Thyroid gland (tissue), 4 donors: ENCODE measurements at regions not wholly inside any gene's neighbourhood (a gene's known extent, or its start where the extent isn't known, plus 50 kb on each side); places are given as distances from the start of the nearest gene placed in this dataset.

Source experiments
- DNase-seq, 2 donors: peaks; one replicate each; pipeline ENCODE4 v3.0.0-alpha.2; 2019
- H3K27ac ChIP-seq, 3 donors: fragments of 200-600 bp; sonication (generic); 1 replicate in 2 of 3; 2 replicates in 1 of 3; pipeline ENCODE4 v1.5.1; 2016 to 2019; ENCODE audit warnings: mild to moderate bottlenecking in 1 of 3, moderate library complexity in 1 of 3
- H3K27me3 ChIP-seq: fragments of 200-600 bp; sonication (generic); one replicate; pipeline ENCODE4 v1.5.1; 2019
- H3K36me3 ChIP-seq, 2 donors: fragments of 200-600 bp; sonication (generic); one replicate each; pipeline ENCODE4 v1.5.1; 2016 to 2019
- H3K4me1 ChIP-seq, 2 donors: fragments of 200-600 bp; sonication (generic); one replicate each; pipeline ENCODE4 v1.5.1; 2017 to 2019
- H3K4me3 ChIP-seq, 3 donors: fragments of 200-600 bp; sonication (generic); replicated peaks in 1 of 3; 1 replicate in 2 of 3; 2 replicates in 1 of 3; pipeline ENCODE4 v1.5.1; 2016; ENCODE audit warnings: mild to moderate bottlenecking in 1 of 3
- H3K9me3 ChIP-seq: fragments of 200-600 bp; sonication (generic); one replicate; pipeline ENCODE4 v1.5.1; 2017
- CTCF ChIP-seq, 6 experiments: fragments of 200-600 bp in 3 of 6; fragments of 450-650 bp in 3 of 6; sonication (generic) in 3 of 6; IDR thresholded peaks; one replicate each; pipeline ENCODE4 v1.5.1; 2016 to 2019; ENCODE audit warnings: antibody characterized with exemption in 6 of 6, mild to moderate bottlenecking in 2 of 6, inconsistent platforms in 1 of 6, moderate library complexity in 1 of 6
- POLR2A ChIP-seq, 2 donors: fragments of 450-650 bp; IDR thresholded peaks; one replicate each; pipeline ENCODE4 v1.6.1; 2017; ENCODE audit warnings: antibody characterized with exemption in 2 of 2, mild to moderate bottlenecking in 2 of 2, moderate library complexity in 1 of 2
- WGBS, 2 donors: methylation state at CpG; one replicate each; pipeline ENCODE4 v1.1.5; 2017; 5-methylcytosine and 5-hydroxymethylcytosine counted together
- intact Hi-C: fragments of 100-400 bp; cut with DNase I; formaldehyde crosslinking; loops from one replicate; pipeline ENCODE4 v1.15.1; 2023

- no peaks in the 10 kb centered on the region for H3K4me1 ChIP-seq
- WGBS, 2 donors: 93 to 96% methylated on average over 4 of the region's 4 CpGs
- TF ChIP-seq CTCF (IDR thresholded peaks at IDR 0.05) (no peak), POLR2A (IDR thresholded peaks at IDR 0.05) (no peak)
- no peak for DNase-seq
- H3K27me3 ChIP-seq: no peaks in the 10 kb centered on the region
- intact Hi-C loops: no loop called here
- no peaks in the 10 kb centered on the region for H3K9me3 ChIP-seq
- H3K36me3 ChIP-seq: no peaks in the 10 kb centered on the region
- H3K27ac ChIP-seq: no peak overlapping the region
- no peak overlapping the region for H3K4me3 ChIP-seq
Observed at GRCh38 chr2:51657849-51658248, 625.9 kb upstream of the NRXN1 start.

GRCh38 chr2:51650769-51651168 lies 618.8 kb upstream of the NRXN1 start:
- H3K4me3 ChIP-seq: no peak overlapping the region
- no peaks in the 10 kb centered on the region for H3K9me3 ChIP-seq
- TF ChIP-seq CTCF (IDR thresholded peaks at IDR 0.05) (no peak), POLR2A (IDR thresholded peaks at IDR 0.05) (no peak)
- H3K27ac ChIP-seq: no peak overlapping the region
- H3K4me1 ChIP-seq: no peaks in the 10 kb centered on the region
- intact Hi-C loops: no loop called here
- no peaks in the 10 kb centered on the region for H3K36me3 ChIP-seq
- no peaks in the 10 kb centered on the region for H3K27me3 ChIP-seq
- DNase-seq: no peak

- WGBS, 2 donors: 88 to 90% methylated on average over 1 of the region's 1 CpG
- Histone ChIP-seq H3K36me3 (no peaks in the 10 kb centered on the region), H3K4me1 (no peaks in the 10 kb centered on the region), H3K27ac (no peak overlapping the region), H3K27me3 (no peaks in the 10 kb centered on the region), H3K4me3 (no peak overlapping the region), H3K9me3 (no peaks in the 10 kb centered on the region)
- intact Hi-C loops: no loop called here
- TF ChIP-seq POLR2A (IDR thresholded peaks at IDR 0.05) (no peak), CTCF (IDR thresholded peaks at IDR 0.05) (no peak)
- DNase-seq: no peak
Observed at GRCh38 chr2:51649366-51649765, 617.4 kb upstream of the NRXN1 start.

GRCh38 chr2:51638811-51639210 lies 606.9 kb upstream of the NRXN1 start:
- Histone ChIP-seq H3K27ac (no peak overlapping the region), H3K36me3 (no peaks in the 10 kb centered on the region), H3K9me3 (no peaks in the 10 kb centered on the region), H3K27me3 (no peaks in the 10 kb centered on the region), H3K4me1 (no peaks in the 10 kb centered on the region), H3K4me3 (no peak overlapping the region)
- no peak for DNase-seq
- WGBS, 2 donors: 63 to 68% methylated on average over 4 of the region's 4 CpGs
- intact Hi-C loops: no loop called here
- TF ChIP-seq POLR2A (IDR thresholded peaks at IDR 0.05): no peak
- no peak for TF ChIP-seq CTCF (IDR thresholded peaks at IDR 0.05)

- intact Hi-C loops: no loop called here
- no peaks in the 10 kb centered on the region for H3K27me3 ChIP-seq
- H3K4me3 ChIP-seq: no peak overlapping the region
- no peaks in the 10 kb centered on the region for H3K9me3 ChIP-seq
- H3K36me3 ChIP-seq: no peaks in the 10 kb centered on the region
- TF ChIP-seq CTCF (IDR thresholded peaks at IDR 0.05) (no peak), POLR2A (IDR thresholded peaks at IDR 0.05) (no peak)
- H3K4me1 ChIP-seq: no peaks in the 10 kb centered on the region
- no peak for DNase-seq
- H3K27ac ChIP-seq: no peak overlapping the region
Observed at GRCh38 chr2:51633073-51633472, 601.1 kb upstream of the NRXN1 start.
